ENCODE measurements at regions not wholly inside any gene's neighbourhood (a gene's known extent, or its start where the extent isn't known, plus 50 kb on each side); places are given as distances from the start of the nearest gene placed in this dataset.

DNA sequence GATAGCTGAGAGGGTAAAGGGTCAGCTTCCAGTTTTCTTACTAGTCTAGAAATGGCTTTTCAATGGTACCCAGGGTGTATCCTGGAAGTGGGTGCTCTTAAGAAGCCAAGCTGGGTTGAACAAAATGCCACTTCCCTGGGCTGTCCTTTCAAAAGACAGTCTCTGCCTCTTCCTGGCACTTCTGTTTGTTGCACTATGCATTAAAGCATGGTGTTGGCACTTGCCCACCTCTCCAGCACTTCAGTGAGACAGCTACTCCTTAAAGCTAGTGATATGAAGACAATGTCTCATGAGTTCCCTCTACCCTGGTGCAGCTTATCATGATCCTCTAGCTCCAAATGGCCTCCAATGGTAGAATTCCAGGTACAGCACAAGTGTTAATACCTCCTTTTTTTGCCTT lies 74.3 kb upstream of the IGFBP5 start:
- TF ChIP-seq, protein P1, sequence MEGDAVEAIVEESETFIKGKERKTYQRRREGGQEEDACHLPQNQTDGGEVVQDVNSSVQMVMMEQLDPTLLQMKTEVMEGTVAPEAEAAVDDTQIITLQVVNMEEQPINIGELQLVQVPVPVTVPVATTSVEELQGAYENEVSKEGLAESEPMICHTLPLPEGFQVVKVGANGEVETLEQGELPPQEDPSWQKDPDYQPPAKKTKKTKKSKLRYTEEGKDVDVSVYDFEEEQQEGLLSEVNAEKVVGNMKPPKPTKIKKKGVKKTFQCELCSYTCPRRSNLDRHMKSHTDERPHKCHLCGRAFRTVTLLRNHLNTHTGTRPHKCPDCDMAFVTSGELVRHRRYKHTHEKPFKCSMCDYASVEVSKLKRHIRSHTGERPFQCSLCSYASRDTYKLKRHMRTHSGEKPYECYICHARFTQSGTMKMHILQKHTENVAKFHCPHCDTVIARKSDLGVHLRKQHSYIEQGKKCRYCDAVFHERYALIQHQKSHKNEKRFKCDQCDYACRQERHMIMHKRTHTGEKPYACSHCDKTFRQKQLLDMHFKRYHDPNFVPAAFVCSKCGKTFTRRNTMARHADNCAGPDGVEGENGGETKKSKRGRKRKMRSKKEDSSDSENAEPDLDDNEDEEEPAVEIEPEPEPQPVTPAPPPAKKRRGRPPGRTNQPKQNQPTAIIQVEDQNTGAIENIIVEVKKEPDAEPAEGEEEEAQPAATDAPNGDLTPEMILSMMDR (IDR thresholded peaks at IDR 0.05) = no peak
- no peak for TF ChIP-seq POLR2A (IDR thresholded peaks at IDR 0.05)

Measured in right lobe of liver (tissue), 4 donors.